ENCODE measurements at regions not wholly inside any gene's neighbourhood (a gene's known extent, or its start where the extent isn't known, plus 50 kb on each side); places are given as distances from the start of the nearest gene placed in this dataset.

GRCh38 chr5:126370796-126371718 lies 52.2 kb upstream of the GRAMD2B start:
- TF ChIP-seq CTCF (IDR thresholded peaks at IDR 0.05) (no peak), EHMT2 (IDR thresholded peaks at IDR 0.05; ENCODE audit: low read depth) (no peak), RFX5 (IDR thresholded peaks at IDR 0.05) (no peak), REST (IDR thresholded peaks at IDR 0.05) (no peak), JUN (IDR thresholded peaks at IDR 0.05) (no peak), EP300 (IDR thresholded peaks at IDR 0.05) (no peak), NR3C1 (IDR thresholded peaks at IDR 0.05) (no peak), GATA3 (IDR thresholded peaks at IDR 0.05; ENCODE audit: borderline replicate concordance) (no peak), RCOR1 (IDR thresholded peaks at IDR 0.05; ENCODE audit: low read depth, low read length) (no peak), ZSCAN20 (CRISPR knock-in tag; IDR thresholded peaks at IDR 0.05) (no peak), NPAS2 (CRISPR knock-in tag; IDR thresholded peaks at IDR 0.05; ENCODE audit: borderline replicate concordance) (no peak), POLR2AphosphoS2 (conservative IDR thresholded peaks at IDR 0.05; ENCODE audit: low read length) (no peak)
